Suppressor macrophage treated with lipopolysaccharide for 4 hours (primary cell): ENCODE measurements at regions not wholly inside any gene's neighbourhood (a gene's known extent, or its start where the extent isn't known, plus 50 kb on each side); places are given as distances from the start of the nearest gene placed in this dataset.
"Not testable (repeated sequence)": the region's sequence is repeated elsewhere in the genome, so short reads cannot be mapped to it uniquely, and the experiment has no call there.

Source experiments
- DNase-seq: peaks from one replicate; pipeline ENCODE4 v3.0.0-alpha.2; 2020

DNA sequence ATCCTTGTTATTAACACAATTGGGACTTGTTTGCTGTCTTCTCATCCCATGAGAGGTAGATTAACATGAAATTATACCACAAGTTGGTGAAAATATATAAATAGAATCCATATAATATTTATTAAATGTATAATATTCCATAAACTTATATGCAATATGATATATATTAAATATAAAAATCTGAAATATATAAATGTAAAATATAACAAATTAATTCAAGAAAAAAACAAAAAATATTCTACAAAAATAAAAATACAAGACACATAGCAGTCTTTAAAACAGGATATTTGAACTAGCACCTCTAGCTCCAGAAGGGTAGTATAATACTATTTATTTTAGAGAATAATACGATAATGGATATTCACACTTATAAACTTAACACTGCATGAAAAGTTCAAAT is 603.3 kb upstream of the FLRT2 start:
- no peak for DNase-seq

DNA sequence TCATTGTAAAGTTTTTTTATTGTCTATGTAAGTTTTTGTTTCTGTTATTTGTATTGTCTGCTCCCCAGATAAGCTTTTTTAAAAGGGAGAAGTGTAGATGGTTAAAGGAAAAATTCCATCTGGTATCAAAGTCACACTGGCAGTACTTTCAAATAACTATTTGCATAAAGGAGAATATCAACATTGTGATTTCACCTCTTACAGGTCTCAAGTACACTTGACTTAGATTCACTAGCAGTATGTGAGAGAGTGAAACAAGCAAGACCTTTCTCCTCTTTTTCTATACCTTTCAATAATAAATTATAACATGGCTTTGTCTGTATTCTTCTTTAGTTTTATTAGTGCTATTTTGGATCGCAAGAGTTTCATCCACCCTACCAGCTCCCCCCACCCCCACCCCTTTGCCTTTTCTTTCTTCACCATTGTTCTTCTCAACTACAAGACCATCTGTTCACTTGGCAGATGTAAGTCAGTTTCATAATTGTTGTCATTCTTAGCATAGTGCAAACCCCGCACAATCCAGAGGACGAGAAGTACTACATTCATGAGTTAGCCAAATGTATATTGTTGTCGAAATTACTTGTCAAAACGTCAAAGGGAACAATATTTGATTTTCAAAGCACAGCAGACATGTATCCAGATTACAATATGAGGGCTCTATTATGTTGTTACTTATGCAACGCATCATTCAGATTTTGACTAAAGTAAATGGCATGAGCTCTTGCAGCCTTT is 602.7 kb upstream of the FLRT2 start:
- DNase-seq = no peak

DNA sequence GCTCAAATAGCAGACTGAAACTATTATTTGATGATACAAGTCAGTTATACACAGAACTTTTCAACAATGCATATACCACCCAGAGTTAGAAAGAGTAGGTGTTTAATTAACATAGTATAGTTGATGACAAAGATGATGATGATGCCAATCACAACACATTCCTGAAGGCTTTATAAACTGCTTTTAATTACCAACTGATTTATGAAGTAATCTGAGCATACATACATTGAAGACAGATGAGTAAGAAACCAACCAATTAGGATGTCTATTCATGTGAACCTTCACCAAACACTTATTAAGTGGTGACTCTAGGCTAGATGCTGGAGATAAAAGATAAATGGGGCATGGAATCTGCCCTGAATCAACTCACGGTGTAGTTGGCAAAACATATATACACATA is 600.9 kb upstream of the FLRT2 start:
- DNase-seq = no peak

DNA sequence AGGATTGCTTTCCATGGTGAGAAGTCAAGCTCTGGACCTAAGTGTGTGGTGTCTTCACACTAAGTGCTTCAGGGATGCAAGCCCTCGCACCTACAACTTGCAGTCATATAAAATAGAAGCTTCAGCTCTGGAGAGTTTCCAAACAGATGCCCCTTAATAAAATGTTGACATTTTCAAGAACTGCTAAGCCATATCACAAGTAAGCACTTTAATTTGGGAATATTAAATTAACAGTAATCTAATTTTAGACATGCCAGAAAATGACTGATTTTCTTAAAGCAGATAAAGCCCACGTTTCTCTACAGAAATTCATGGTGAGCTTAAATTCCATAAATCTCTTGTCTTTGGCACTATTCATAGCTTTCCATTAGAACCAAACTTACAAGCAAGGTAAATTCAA is 600.1 kb upstream of the FLRT2 start:
- DNase-seq = no peak

DNA sequence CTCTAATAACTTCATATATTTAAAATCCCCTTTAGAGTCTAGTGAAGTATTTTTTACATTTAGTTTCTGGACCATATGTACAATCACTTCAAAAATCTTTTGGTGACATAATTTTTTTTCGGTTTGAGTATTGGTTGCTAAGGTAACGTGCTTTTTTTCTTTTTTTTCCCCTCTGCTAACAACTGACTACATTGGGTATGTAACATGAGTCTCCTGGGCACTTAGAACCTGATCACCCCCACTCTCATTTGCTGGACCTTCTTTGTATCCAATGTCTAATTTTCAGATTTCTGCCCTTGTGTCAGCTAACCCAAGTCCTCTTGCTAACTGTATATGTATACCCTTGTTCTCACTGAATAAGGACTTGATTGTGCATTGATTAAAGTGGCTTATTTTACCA is 592.9 kb upstream of the FLRT2 start:
- DNase-seq = no peak

DNA sequence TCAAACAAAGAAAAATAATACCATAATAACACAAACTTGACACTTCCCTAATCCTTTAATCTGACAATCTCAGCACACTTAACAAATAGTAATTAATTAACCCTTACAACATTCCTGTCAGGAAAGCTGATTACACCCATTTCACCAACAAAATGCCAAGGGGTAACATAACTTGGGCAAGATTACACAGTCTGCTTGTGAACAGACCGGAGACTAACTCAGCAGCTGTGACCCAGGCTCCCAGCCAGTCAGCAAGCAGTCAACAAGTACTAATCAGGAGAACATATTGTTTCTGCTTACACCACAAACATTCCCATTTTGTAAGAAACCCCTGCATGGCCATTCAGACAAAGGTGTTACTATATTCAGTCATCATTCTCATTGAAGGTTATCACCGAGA is 592.5 kb upstream of the FLRT2 start:
- no peak for DNase-seq

DNA sequence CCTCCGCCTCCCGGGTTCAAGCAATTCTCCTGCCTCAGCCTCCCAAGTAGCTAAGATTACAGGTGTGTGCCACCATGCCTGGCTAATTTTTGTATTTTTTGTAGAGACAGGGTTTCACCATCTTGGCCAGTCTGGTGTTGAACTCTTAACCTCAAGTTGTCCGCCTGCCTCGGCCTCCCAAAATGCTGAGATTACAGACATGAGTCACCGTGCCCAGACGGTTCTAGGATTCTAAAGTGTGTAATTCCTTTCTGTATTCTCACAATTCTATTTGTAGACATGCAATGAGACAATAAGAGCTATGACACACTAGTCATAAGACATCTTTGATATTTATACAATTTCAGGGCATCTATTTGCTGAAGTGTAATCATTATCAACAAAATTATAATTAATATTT is 585.0 kb upstream of the FLRT2 start:
- DNase-seq = not testable (repeated sequence)

DNA sequence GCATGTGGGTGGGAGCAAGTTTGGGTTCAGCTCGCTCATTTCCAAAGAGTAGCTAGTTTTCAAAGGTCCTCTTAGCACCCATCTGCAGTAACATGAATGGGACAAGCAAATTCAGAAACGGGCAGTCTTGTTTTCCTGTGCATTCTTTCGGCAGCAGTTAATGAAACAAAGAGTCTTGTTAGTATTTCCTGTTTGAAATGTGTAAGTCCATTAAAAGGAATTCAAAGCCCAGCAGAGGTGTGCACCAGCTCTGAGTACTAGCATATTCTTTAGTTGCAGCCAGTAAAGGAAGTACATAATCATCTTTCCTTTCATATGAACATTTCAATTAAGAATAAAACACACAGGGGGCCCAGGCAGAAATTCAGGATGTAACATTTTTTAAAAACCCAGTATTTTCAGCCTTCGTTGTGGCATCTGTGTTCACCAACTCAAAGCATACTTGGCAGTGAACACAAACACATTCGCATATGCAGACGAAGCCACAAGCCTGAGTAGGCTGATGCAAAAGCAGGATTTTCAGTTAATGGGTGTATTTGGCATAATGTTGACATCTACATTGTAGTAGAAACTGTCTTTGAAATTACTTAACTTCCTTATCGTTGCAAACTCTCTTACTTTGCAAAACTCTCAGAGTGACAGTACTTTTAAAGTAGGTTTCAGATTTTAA is 570.0 kb upstream of the FLRT2 start:
- DNase-seq = no peak

DNA sequence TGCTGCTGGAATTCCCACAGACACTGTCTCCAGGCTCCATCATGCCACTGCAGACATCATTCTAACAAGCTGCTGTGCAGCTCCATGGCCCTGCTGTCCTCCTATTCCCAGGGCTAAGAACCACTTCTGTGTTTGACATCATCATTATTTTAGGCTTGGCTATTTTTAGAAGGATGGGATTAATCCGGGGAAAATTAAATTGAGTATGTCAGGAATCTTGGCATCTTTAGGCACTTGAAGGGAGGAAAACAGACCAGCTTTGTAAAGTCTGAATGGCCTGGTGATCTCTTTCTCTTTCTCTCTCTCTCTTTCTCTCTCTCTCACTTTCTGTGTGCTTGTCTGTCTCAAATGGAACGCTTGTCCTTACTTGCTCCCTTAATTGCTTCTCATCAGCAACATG is 568.3 kb upstream of the FLRT2 start:
- no peak for DNase-seq

DNA sequence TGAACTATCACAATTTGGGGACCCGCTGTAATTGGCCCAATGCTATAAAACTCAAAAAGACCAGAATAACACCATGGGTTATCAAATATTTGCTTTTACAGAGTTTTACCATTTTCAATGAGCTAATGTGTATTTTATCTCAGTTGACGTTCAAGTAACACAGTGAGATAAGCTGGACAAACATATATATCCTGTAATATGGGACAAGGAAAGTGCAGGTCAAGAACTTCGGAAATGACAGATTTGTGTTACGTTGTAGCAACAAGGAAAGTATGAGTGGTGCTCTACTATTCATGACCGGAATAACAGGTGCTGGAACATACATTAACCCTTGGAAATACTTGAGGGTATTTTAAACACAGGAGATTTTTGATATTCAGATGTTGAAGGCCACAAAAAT is 566.4 kb upstream of the FLRT2 start:
- DNase-seq = no peak

DNA sequence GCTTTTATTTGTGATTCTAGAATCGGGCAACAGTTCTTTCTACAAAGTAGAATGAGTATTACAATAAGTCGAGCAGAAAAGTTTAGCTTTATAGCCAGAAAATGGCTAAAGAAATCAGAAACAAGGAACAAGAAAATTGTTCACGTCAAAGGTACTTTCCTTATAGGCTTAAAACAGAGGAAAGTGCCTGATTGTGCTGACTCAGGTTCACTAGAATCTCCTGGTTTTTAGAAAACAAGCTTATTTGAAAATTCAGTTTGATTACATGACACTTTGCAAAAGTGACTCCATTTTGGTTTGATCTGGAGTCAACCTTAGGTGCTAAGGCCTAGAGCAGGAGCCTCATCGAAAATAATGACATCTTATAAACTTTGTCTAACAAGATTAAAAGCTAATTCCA is 564.7 kb upstream of the FLRT2 start:
- no peak for DNase-seq

DNA sequence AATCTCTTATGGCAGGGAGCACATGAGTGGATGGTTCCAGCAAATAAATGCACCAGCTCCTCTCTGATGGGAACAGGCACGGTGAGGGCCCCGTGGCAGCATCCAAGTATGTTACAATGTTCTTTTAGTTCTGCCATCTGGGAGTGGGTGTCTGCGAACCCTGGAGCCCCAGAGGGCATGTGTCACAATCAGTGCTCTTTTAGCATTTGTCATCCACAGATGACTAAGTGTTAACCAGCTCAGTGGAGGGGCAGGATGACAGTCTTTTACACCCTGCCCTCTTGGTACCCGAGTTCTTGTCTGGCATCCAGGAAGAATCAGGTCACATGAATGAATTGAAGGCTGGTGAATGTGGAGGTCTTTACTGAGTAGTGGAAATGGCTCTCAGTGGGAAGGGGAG is 560.4 kb upstream of the FLRT2 start:
- no peak for DNase-seq

DNA sequence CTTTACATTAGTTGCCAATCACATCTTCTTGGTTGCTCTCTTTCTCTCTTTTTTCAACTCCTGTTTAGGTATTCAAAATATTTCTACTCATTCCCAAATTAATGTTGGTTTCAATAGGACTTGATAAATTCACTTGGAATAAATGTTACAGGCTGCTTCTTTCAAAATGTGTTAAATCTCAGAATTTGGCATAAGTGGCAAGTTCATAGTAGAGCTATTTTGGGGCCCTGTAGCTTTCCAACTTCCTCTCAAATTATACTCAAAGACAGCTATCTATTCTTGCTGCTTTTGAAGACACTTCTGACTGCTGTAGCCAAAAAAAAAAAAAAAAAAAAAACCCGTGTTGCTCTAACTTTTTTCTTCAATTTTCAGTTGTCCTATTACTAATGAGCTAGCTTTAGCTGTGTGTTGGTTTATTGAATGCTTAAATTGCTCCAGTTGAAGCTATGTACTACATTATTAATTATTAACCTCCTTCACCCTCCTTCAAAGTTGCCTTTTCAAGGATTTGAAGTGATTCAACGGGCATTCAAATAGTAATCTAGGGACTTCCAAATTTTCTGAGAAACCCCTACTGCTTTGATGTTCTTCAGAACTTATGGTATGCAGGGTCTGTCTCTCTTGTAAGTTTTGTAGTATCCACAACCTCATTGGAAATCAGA is 554.6 kb upstream of the FLRT2 start:
- no peak for DNase-seq

DNA sequence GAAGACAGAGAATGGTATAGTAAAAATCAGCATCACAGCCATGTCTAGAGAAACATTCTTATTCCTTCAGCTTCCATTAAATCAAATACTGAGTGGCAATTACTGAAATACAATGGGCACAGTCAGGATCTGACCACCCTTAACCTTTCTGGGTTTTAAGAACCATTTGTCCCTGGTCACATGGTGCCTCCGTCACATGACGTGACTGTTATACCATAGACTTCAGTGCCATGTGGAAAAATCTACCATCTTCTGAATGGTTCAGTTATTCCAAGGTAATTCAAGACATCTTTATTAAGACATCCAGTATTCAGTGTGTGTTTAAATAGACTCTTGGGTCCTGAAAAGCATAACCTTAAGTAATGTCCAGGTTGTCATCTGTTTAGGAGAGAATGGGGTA is 553.1 kb upstream of the FLRT2 start:
- DNase-seq = no peak

DNA sequence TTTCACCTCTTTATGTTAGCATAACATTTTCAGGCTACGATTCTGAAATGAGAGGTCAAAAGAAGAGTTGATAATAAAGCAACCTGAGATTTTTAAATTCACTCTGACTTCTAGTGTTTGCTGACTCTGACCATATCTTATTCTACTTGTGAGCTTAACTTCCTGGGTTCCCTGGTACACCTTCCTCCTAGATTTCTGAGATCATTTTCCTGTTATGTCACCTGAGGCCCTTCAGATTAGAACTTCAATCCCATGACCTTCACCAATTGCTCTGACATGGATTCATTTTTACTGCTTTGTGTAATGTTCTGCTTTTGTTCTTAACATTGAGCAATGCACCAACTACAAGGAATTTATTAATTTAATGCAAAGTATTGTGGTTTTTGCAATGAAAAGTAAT is 542.9 kb upstream of the FLRT2 start:
- DNase-seq = no peak

DNA sequence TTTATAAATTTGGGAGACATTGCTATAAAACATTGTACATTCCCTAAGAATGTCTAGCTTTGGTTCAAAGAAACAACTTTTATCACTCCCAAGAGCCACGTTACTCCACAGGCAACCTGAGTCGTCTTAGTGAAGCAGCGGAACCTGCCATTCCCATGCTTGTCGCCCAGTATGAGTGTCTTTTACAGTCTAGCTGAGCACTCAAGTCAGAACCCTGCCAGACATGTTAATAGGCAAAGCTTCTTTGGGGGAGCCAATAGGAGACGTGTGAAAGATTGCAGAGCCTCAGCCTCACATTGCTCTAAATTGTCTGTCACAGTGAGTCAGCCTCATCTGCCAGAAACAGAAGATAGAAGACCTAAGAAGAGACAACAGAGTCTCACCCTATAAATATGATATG is 541.6 kb upstream of the FLRT2 start:
- DNase-seq = no peak

DNA sequence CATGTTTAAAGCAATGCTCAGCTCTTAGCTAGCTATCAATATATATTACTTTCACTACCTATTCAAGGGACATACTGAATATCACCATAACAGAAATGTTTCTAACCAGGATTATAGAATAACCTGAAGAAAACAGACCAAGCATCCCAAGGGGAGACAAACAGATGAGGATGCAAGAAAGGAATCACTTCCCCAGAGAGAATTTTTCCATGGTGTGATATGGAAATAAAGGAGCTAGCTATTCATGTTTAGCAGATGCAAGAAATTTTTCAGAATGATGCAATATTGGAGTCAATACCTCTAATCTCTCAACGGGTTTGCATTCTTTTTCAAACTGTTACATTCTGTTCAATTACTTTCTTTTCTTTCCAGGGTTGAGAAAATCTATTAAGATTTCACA is 538.9 kb upstream of the FLRT2 start:
- DNase-seq = no peak

DNA sequence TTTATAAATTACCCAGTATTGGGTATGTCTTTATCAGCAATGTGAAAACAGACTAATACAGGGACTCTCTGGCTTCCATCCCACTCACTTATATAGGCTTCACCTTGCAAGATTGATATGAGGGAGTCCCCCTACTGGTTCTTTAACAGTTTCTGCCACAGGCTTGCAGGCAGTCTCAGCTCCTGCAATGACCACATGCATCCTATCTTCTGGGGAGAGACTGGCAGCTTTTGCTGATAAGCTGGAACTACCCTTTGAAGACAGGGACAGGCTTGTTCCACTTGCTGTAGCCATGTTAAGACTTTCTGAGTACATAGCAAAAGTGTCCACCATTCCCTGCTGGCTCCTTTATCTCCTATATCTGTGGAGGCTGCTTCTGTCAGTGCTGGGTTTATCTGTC is 531.7 kb upstream of the FLRT2 start:
- DNase-seq = no peak

DNA sequence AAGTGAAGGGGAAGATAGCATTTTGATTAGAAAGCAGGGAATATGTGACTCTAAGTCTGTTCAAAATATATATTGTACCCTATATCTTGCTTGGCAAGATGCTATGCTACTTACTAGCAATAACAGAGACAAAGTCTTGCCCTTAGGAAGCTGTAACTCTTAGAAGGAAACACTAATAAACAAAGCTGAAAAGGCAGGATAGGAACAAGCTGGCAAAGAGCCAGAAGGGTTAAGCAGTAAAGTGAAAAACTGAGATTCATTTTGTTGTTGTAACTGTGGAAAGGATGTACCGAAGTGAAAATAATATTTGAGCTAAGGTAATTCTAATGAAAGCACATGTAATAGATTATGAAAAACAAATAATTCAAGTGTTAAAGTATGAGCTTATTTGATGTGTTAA is 527.1 kb upstream of the FLRT2 start:
- DNase-seq = no peak

DNA sequence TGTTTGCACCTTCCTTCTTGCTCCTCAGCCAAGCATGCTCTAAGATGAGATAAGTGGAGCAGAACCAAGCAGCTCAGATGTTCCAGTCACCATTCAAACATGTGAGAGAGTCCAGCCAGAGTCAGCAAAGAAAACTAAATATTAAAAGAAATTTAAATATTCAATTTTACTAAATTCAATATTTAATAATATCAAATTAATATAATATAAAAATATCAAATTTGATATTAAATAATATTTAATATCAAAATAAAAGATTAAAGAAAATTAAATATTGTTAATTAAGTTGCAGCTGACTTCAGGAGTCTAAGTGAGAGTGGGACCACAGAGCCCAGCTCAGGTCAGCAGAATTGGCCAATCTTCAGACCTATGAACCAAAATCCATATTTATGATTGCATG is 526.1 kb upstream of the FLRT2 start:
- no peak for DNase-seq

DNA sequence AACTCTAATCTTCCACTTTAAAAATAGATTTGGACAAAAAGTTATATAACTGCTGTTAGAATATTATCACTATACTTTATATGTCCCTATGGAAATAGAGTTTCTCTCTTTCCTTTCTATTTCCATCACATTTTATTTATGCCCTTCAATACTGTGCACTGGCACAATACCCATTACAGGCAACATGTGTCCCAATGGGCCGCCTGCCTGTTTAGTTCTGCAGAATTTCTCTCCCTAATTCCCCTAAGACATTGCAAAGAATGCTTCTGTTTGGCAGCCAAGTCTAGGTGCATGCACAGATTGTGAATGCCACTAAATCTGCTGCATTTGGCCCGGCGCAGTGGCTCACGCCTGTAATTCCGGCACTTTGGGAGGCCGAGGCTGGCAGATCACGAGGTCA is 520.4 kb upstream of the FLRT2 start:
- no peak for DNase-seq

DNA sequence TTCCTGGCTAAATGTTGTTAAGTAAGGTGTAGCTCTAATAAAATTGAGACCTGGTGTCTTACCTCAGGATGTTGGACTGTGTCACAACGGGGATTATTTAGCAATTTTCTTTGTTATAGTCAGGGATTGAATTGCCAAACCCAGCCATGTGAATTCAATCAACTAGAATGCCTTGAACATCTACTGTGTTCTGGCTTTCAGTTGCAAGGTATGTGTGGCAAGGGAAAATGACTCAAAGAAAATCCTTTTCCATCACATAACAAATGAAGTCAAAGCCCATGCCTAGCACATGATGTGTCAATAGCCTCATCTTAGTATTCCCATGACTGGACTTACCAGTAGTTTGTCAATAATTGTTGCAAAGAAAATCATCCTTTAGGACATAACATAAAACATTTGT is 519.8 kb upstream of the FLRT2 start:
- DNase-seq = no peak

DNA sequence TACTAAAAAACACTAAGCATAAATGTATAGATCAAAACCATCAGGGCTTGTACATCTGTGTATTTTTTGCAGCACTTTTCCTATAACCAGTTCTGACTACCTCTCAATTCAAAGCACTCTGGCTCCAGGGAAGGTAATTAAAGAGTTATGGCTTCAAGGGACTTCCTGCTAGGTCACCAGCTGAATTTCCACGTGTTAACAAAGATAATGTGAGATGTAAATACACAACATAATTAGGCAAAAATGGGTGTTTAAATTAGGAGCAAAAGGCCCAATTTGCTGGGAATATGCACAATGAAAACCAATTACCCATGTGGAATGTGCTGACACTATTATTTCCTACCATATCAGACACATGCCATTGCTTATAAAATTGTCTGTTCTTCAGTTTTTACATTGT is 513.4 kb upstream of the FLRT2 start:
- no peak for DNase-seq

DNA sequence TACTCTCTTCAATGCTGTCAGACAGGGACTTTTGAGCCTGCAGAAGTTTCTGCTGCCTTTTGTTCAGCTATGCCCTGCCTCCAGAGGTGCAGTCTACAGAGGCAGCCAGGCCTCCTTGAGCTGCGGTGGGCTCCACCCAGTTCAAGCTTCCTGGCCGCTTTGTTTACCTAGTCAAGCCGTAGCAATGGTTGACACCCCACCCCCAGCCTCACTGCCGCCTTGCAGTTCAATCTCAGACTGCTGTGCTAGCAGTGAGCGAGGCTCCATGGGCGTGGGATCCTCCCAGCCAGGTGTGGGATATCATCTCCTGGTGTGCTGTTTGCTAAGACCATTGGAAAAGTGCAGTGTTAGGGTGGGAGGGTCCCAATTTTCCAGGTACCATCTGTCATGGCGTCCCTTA is 506.1 kb upstream of the FLRT2 start:
- not testable (repeated sequence) for DNase-seq

DNA sequence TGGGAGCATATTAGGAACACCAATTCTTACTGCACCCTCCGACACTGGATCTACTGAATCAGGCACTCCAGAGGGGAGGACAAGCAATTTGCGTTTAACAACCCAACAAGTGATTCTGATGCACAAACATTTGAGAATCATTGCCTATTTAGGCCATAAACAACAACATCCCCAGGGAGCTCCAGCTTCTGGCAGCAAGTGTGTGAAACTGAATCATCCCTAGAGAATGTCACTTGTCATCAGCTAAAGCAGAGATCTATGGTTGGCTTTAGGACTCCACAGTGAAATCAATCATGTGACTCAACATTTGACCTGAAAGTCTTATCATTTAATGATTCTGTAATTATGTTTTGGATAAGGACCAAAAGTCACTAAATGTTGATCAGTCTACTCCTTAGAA is 505.0 kb upstream of the FLRT2 start:
- no peak for DNase-seq
